NCI-H446 treated with DMSO at 0.1 percent for 48 hours (cell line): ENCODE measurements at regions not wholly inside any gene's neighbourhood (a gene's known extent, or its start where the extent isn't known, plus 50 kb on each side); places are given as distances from the start of the nearest gene placed in this dataset.

ENCODE experiments used
- DNase-seq: peaks from one replicate; lab custom pipeline; 2025; lab: John Stamatoyannopoulos, UW

DNA sequence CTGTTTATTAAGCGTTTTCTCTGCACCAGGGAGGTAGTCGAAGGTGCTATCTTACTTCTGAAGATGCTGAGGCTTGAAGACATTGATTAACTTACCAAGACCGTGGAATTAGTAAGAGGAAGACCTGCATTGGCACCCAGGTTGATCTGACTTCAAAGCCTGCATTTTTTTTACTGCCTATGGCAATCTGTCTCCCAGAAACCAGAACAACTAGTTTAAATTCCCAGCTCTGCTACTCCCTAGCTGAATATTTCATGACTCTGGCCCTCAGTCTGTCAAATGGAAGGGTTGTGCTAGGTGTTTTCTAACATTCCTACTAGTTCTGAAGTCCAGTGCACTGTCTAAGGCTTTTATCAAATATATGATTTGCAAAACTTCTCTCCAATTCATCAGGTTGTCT is 52.0 kb upstream of the GRAMD1B start:
- no peak for DNase-seq

DNA sequence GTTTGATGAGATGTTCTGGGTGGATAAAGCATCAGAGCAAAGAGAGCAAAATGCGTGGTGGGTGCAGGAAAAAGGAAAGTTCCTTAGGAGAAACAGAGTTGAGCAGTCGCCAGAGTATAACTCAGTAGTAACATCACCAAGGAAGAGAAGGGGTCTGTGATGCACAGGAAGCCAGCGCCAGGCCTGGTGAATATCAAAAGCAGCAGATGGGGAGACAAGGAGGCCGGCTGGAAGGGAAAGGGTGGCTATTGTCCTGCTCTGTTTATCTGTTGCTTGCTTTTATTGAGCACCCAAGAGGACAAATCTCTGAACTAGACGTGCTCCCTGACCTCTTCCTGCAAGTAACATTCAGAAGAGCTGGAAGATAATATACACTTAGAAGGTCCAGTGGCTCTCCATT is 52.7 kb upstream of the GRAMD1B start:
- DNase-seq: no peak

DNA sequence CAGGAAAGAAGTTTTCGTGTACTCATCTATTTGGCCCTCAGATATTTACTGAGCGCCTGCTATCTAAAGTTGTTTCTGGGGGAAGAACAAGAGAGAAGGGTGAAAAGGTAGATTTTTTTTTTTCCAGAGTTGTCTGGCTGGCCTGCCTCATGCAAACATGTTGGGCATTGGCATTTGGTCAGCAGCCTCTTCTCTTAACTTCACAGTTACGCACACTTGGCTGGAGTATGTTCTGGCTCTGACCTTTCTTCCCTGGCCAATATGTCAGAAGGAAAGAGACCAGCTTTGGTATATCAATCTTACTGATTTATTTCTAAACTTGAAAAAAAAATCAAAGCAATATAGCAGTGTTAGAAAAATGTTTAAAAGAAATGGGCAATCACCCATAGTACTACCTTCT is 54.2 kb upstream of the GRAMD1B start:
- DNase-seq: no peak

DNA sequence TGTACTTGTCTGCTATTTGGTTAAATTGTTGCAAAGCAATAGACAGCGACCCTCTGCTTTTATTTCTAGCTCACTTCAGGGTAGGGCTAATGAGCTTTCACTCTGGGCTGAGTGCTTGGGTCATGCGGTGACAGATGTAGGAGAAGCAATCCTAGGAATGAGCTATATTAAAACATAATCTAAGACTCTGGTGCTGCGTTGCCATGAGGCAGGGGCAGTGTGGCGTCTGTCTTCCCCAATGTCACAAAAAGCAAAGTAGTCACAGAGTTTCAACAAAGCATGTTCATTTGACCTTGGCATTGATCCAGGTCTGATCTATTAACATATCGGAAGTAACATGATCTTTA is 55.5 kb upstream of the GRAMD1B start:
- DNase-seq: no peak

DNA sequence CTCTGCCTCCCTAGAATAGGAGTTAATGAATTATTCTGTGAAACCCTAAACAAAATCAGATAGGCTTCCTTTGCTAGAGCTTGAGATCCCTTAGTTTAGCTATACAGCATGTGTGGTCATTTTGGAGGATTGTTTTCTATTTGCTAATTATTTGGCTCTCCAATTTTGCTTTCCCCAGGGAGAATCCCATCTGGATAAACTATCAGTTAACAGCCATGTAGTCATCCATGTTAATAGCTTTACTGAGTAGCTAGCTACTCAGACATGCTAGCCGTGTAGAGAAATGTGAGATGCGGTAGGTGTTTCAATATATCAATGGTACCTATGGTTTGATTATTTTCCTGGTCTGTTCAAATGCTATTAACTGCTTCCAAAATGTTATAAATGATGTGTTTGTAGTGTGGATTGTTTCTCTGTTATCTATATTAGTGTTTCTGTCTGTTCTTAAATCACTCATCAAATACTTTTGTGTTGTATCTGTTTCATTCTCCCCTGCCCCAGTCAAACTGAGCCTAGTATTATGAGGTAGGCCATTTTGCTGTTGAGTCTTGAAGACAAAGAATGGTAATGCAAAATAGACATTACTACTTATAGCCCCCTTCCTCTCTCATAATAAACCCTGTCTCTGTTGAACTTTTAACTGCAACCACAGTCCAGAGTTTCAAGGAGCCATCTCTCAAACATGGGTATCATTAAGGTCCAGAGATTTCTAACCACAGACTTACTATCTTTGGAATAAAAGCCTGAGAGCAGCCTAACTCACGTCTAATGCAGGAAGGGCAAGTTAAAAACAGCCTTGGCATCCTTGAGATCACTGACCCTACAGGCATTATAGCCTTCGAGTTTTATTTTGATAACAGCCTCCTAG is 56.1 kb upstream of the GRAMD1B start:
- DNase-seq: peak; percentile 35

DNA sequence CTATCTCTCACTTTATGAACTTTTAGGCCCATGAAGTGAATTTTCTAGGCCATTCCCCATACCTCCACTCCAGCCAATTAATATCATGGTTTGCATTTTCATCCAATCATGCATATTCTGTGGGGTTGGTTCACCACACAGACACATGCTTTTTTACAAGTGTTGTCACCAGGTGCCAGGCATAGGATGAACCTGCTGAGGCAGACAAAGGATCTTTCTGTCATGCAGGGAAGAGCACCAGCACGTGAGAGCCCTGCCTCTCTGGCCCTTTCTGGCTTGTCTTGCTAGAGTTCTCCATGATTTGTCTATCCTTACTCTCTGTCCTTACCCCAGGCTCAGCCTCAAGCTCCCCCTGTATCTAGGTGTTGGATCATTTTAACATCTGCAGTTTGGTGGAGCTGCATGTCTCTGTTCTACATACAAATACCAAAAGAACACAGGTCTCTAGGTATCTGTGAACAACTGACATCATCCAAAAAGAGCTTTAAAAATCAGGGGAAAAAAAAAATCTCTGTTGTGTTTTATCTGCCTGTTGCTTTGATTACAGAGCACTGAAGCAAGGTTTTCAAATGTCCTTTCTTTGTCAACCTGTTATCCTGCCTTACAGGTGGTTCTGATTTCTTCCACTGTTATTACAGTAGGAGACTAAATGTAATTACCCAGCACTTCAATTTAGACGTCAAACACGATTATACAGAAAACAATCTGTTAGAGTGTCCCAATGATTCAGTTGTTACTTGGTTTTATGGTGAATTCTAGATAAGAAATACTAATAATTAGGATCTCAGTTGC is 58.4 kb upstream of the GRAMD1B start:
- DNase-seq: no peak

DNA sequence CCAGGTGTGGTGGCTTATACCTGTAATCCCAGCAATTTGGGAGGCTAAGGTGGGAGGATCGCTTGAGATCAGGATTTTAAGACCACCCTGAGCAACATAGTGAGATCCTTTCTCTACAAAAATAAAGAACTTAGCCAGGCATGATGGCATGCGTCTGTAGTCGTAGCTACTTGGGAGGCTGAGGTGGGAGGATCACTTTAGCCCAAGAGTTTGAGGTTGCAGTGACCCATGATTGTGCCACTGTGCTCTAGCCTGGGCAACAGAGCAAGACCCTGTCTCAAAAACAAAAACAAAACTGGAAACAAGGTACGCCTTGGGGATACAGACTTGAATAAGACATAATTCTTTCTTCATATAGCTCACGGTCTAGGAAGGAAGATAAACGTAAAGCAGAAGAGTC is 63.1 kb upstream of the GRAMD1B start:
- DNase-seq: no peak

DNA sequence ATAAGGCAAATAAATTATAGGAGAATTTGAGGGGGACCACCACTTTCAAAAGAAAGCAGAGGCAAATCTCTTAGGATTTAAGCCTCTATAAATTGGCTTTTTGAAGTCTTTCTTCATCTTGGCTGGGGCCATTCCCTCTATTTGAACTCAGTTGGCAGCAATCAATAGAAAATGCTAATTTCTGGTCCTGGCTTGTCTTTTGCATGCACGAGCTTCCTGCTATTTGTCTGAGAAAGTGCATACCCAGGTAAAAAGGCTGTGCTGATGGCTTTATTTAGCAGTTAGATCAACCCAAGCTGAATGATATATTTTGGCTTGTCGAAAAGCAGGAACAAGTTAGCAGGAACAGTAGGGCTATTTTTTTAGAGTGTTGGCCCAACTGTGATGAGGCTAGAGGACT is 64.1 kb upstream of the GRAMD1B start:
- no peak for DNase-seq

DNA sequence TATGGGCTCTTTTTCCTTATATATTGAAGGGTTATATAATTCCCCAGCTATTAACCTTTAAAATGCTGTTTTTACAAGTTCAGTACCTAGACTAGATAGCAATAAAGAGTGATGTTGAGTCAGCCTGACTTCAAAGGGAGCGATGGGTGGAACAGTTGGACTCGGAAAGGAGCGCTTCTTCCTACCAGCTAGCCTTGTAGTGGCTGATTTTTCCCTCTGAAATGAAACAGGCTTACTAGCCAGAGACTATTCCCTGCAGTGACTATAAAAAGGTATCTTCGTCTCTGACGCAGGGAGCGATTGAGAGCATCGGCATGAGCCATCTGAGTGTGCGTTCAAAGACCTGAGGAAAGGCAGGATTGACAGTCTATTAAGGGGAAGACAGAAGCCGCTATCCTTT is 66.0 kb upstream of the GRAMD1B start:
- no peak for DNase-seq

DNA sequence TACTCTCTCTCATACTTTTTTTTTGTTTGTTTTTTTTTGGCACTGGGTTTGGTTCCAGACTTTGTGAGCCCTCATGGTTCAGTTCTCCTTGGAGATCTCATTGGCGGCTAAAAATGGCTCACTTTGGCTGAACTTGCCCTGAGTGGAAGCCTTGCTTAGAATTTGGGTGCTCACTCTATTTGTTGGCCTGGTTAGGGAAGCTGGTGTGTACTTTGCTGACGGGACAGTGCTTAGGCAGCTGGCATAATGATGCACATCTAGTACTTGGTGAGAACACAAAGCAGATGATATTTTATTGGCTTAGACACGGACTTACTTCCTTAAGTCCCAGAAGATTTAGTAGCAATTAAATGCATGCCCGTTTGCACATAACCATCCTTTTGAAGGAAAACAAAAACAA is 66.5 kb upstream of the GRAMD1B start:
- DNase-seq: peak; percentile 76

DNA sequence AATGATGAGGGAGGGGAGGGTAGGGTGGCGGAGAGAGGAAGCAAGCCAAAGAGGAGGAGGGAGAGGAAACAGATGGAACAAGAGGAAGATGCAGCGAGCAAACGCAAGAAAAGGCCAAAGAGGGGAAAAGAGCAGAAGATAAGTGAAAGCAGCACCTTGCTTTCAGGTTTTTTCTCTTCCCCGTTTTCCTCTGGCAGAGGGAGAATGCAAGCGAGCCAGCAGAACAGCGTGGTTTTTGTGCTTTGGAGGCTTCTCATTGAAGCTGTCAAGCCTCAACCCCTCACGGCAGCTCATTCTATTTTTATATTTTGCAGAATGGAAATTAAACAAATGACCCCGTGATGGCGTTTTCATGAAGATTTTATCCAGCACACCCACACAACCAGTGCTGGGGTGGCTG is 67.1 kb upstream of the GRAMD1B start:
- peak; percentile 49 for DNase-seq

DNA sequence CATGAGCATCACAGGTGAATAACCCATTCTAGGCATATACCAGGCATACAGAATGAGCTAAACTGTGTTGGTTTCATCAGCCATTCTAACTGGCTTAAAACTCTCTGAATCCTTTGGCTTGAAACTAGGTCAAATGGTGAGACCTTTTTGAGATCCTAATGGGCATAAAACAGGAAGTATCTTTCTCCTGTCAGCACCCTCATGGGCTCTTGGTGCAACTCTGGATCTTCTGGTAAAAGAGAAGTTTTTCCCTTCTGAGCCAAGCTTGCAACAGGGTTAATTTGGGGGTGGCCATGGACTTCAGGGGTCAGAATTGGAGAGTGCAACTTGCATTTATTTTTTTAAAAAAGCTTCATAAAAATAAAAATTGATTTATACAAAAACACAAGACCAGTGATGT is 67.9 kb upstream of the GRAMD1B start:
- DNase-seq: no peak

DNA sequence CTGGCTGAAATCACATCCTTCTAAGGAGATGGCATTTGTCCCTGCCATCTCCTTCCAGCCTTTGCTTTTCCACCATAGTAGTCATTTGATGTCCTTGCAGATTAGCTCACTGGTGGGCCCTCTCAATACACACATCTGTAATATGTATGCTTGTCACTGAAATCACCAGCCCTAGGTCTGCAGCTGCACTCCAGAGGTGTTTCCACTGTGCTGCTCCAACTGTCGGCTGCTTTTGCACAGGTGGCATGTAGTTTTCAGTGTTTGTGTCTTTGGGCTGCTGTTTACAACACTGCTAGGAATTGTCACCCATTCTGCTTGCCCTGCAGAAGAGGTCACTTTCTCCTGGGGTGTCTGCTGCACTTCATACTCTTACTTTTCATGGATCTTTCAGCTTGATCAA is 69.0 kb upstream of the GRAMD1B start:
- no peak for DNase-seq

DNA sequence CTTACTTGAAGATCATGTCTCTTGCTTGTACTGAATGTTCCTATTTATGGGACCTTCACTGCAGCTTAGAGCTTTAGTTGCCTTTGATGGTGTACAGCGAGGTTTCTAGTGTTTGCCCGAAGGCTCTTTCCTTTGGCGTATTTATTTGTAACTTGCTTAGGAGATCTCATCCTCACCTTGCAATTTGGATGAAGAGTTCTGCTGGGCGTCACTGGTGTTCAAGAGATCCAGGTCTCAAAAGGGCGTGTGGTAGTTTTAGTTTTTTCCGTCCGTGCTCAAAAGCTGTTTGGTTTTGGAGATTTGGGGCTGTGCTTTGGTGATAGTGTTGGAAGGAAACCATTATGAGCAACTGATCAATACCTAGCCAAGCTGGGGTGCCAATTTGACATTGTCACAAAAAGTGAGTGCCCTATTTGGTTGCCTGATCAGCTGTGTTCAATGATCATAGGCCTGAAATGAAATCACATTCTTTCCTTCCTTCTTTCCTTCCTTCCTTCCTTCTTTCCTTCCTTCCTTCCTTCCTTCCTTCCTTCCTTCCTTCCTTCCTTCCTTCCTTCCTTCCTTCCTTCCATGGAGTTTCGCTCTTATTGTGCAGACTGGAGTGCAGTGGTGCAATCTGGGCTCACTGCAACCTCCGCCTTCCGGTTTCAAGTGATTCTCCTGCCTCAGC is 69.7 kb upstream of the GRAMD1B start:
- no peak for DNase-seq

DNA sequence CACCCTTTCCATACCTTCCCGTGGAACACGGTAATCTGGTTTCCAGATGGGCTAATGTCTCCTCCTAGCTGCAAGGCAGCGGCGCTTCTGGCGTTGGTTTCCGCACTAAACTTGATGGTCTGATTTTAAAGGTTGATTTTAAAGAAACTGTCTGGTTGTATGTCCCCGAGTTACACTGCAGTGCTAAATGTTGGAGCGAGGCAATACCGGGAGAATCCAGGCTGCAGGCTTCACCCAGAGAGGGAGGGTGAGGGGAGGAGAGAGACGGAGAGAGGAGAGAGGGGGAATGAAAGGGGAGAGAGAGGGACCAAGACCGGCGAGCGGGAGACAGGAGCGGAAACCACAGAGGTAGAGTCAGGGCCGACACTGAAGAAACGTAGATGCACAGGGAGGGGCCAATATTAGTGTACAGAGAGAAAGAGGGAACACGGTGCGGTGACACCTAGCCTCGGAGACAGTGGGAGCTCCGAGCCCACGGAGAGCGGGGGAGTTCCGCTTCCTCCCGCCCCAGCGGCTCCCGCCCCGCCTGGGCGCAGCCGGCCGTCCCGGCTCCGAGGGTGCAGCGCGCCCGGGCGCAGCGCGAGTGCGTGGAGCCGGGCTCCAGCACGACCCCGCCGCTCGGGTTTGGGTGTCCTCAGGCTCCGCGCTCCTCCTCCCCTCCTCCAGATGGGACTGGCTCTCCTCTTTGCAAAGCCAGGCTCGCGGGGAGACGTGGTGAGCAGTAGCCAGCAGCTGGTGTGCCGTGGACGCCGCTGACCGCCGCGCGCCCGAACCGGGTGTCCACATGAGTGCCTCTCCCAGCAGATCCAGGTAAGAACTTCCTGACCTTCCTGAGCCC is 71.9 kb upstream of the GRAMD1B start:
- DNase-seq: no peak

DNA sequence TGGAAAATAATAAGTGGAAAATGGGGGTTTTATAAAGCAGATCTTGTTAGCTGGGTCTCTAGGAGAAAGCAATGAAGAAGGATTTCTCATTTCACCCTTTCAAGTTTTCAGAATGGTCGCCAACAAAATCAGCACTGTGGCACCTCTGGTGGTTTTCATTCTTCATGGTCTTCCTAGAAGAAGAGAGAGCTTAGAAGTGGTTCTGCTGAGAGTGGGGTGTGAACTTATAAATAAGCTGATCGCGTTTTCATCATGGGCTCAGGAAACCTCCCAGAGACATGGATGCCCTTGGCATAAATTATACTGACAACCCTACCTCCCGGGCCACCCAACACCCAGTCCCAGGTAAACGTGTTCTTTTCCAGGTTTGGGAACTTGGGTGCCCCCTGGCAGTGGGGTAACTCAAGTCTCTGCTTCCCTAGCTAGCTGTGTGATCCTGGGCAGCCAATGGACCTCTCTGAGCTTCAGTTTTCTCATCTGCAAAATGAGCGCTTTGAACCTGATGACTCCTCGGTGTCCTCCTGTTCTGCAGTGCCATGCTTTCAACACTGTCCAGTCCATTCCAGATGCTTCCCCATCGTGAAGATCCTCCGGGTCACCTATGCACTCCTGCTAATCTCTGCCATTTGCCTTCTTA is 72.6 kb upstream of the GRAMD1B start:
- DNase-seq: no peak

DNA sequence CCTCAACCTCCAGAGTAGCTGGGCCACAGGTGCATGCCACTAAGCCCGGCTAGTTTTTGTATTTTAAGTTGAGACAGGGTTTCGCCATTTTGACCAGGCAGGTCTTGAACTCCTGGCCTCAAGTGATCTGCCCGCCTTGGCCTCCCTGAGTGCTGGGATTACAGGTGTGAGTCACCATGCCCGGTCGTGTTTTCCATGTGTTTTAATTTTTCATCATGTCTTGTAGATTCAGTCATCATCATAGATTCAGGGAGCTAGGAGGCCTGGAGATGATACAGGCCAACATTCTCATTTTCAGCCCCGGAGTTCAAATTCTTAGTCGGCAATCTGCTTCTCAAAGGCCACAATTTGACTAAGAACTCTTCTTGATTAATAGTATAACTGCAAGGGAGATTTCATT is 73.5 kb upstream of the GRAMD1B start:
- no peak for DNase-seq

DNA sequence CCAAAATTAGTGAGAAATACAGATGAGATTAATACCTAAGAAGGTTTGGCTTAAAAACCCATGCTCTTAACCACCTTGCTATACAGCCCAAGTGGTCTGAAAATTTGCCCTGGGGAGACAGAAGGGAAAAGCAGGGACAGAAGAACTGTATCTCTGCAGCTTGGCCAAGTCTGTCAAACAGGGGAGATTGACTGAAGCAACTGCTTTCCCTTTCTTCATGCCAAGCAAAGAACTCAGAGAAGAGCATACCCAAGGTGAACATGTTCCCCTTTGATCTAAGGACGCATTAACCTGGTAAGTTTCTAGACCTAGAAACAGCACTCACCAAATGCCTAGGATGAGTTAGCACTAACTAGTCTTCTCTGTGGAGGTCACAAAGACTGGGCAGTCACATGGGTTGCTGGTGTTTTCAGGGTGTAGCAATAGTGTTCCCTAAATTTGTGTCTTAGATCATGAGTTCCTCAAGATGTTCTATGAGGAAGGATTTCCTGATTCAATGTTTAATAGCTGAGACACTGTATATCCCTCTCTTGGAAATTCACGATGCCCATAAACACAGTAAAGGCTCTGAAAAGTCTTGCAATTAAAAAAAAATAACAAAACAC is 75.6 kb upstream of the GRAMD1B start:
- DNase-seq: no peak

DNA sequence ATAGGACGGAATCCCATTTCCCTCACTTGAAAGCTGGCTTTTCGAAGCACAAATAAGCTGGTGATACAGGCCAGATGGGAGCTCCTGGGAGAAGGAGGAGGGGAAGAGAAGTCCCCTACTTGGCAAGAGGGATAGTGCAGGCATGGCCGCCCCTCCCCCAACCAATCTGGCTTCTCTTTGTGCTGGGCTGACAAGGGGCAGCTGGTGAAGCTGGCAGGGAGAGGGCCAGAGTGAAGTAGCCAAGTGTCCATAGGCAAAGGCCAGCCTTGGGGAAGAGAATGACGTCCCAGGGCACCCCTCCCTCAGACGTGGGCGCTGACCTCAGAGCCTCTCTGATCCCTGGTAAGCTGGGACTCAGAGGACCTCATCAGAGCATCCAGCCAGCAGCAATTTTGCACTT is 78.7 kb upstream of the GRAMD1B start:
- DNase-seq: peak; percentile 99

DNA sequence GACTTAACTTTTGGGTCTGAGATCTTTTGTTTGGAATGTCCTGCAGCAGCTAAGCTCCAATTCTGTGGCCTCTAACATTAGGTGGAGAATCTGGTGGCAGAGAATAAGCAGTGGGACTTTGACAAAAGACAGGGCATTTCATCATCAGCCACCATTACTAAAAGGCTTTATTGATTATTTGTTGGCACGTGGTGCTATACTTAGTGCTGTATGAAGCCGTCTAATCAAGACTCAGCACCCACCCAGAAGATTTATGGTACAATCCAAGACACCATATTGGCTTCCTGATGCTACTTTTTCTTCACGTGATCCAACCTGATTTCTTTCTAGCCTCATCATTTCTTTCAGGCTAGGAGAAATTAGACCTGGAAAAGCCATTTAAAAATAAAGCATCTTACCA is 80.7 kb upstream of the GRAMD1B start:
- no peak for DNase-seq

DNA sequence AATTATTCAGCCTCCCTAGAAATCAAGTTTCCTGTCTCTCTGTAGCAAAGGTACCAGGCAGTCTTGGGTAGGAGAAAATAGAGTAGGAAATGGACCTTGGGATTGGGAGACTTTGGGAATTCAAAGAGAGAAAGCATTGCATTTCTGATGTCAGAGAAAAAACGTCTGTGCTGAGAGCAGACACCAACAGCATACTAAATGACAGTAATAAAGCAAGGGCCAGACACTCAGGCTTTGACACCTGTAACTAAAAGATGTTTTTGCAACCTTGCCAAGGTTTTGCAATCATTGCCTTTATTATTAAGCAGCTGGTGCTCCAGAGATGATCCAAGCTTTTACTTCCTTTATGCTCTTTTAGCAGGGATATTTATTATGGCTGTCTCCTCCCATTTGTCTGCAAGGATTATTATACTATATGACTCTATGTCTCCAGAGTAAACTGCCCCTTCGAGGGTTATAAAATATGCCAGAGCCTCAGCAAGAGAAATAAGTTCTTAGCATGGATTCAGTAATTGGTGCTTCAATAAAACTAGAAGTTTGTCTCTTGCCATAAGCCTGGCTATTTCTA is 85.2 kb upstream of the GRAMD1B start:
- DNase-seq: peak; percentile 52
